IPS-18a (cell line): ENCODE measurements at regions not wholly inside any gene's neighbourhood (a gene's known extent, or its start where the extent isn't known, plus 50 kb on each side); places are given as distances from the start of the nearest gene placed in this dataset.

ENCODE experiments used
- H3K27ac ChIP-seq: one replicate; pipeline ENCODE4 v1.5.1; 2013; ENCODE audit warnings: low read length
- H3K27me3 ChIP-seq: one replicate; pipeline ENCODE4 v1.6.1; 2013; ENCODE audit warnings: mild to moderate bottlenecking, low read length; ENCODE audit not compliant: control insufficient read depth, insufficient read depth
- H3K36me3 ChIP-seq: one replicate; pipeline ENCODE4 v1.6.1; 2013; ENCODE audit warnings: low read depth, low read length; ENCODE audit not compliant: control insufficient read depth
- H3K4me1 ChIP-seq: one replicate; pipeline ENCODE4 v1.6.1; 2013; ENCODE audit warnings: low read depth, low read length; ENCODE audit not compliant: control insufficient read depth
- H3K4me3 ChIP-seq: one replicate; pipeline ENCODE4 v1.5.1; 2013; ENCODE audit warnings: low read length
- H3K9ac ChIP-seq: one replicate; pipeline ENCODE4 v1.6.1; 2013; ENCODE audit warnings: mild to moderate bottlenecking, low read length, moderate library complexity
- H3K9me3 ChIP-seq: one replicate; pipeline ENCODE4 v1.6.1; 2013; ENCODE audit warnings: low read depth, low read length; ENCODE audit not compliant: control insufficient read depth

DNA sequence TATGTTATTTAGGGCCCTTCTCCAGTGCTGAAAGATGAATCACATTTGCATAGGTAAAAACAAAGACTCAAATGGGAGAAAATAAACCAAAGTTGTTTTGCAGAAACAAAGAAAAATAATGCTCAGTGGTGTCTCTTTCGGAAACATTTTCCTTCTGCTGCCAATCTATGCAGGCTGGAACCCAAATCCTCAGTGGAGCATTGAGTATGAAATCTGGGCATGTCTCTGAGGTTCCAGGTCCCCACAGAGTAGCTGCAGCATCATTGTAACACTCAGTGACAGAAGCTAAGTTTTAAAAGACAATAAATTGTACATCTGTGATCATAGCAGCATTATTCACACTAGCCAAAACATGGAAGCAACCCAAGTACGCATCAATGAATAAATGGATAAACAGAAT lies 303.6 kb downstream of the FBXW7 start:
- Histone ChIP-seq H3K9me3 (peaks cover 8% of the 10 kb centered on the region), H3K36me3 (no peaks in the 10 kb centered on the region), H3K9ac (no peak overlapping the region), H3K27ac (no peak overlapping the region), H3K4me3 (no peak overlapping the region), H3K27me3 (no peaks in the 10 kb centered on the region), H3K4me1 (peaks cover 5% of the 10 kb centered on the region)

GRCh38 chr4:152229782-152230289 lies 306.1 kb downstream of the FBXW7 start:
- H3K4me3 ChIP-seq, result no peak overlapping the region
- peaks cover 5% of the 10 kb centered on the region for H3K4me1 ChIP-seq
- H3K9me3 ChIP-seq, result peaks cover 8% of the 10 kb centered on the region
- H3K9ac ChIP-seq, result no peak overlapping the region
- H3K27me3 ChIP-seq, result no peaks in the 10 kb centered on the region
- H3K36me3 ChIP-seq, result no peaks in the 10 kb centered on the region
- H3K27ac ChIP-seq, result no peak overlapping the region

GRCh38 chr4:152225680-152226079 lies 310.2 kb downstream of the FBXW7 start:
- no peaks in the 10 kb centered on the region for H3K36me3 ChIP-seq
- H3K4me1 ChIP-seq, result peaks cover 5% of the 10 kb centered on the region
- H3K9ac ChIP-seq, result no peak overlapping the region
- H3K4me3 ChIP-seq, result no peak overlapping the region
- no peak overlapping the region for H3K27ac ChIP-seq
- peaks cover 8% of the 10 kb centered on the region for H3K9me3 ChIP-seq
- H3K27me3 ChIP-seq, result no peaks in the 10 kb centered on the region

DNA sequence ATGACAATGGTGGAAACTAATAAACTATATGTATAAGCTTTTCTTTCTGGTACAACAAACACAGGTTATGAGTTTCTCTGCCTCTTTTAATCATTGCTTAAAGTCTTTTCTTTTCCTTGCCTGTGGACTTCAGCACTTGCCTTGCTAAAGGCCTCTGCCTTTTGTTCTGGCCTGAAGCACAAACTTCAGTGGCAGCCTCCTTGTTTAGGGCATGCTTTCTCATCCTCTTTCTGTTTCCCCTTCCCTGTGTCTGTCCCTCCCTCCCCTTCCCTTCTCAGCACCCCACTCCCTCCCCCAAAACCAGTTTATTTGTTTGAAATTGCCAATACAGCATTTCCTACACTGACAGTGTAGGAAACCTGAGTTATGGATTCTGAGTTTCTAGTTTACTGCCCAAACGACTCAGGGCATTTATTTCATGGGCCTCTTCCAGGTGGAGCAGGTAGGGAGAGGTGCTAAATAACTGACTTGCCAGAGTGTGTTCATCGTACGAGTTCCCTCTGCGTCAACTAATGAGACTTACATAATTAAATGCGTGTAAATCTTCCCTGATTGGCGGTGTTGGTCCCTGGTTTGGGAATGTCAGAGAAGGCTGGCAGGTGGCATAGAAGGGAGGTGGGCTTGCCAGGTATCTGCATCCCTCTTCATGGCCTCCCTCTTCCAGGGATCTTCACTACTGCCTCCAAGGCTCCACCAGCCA lies 311.0 kb downstream of the FBXW7 start:
- H3K4me1 ChIP-seq, result peaks cover 5% of the 10 kb centered on the region
- no peaks in the 10 kb centered on the region for H3K36me3 ChIP-seq
- no peak overlapping the region for H3K4me3 ChIP-seq
- peaks cover under 1% of the 10 kb centered on the region for H3K9me3 ChIP-seq
- H3K9ac ChIP-seq, result no peak overlapping the region
- no peaks in the 10 kb centered on the region for H3K27me3 ChIP-seq
- H3K27ac ChIP-seq, result no peak overlapping the region

DNA sequence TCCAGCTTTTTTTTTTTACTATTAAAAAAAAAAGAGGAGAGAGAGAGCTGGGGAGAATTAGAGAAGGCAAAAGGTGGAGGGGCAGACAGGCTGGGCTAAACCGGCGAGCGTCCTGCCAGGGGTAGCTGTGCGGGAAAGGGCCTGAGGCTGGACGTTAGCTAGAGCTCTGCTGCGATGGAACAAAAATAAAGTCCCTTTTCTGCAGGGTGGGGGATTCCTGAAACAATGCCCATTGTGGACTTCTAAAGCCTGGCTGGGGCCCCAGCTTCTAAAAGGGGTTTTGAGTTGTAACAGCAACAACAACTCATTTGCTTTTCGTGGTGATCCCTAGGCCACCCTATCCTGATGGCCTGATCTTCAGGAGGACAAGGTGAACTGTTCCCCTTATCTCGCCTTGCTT lies 311.7 kb downstream of the FBXW7 start:
- H3K27me3 ChIP-seq, result no peaks in the 10 kb centered on the region
- H3K36me3 ChIP-seq, result no peaks in the 10 kb centered on the region
- H3K27ac ChIP-seq, result no peak overlapping the region
- no peaks in the 10 kb centered on the region for H3K9me3 ChIP-seq
- H3K9ac ChIP-seq, result no peak overlapping the region
- no peak overlapping the region for H3K4me3 ChIP-seq
- H3K4me1 ChIP-seq, result peaks cover 3% of the 10 kb centered on the region

- no peak overlapping the region for H3K27ac ChIP-seq
- H3K36me3 ChIP-seq, result no peaks in the 10 kb centered on the region
- H3K27me3 ChIP-seq, result no peaks in the 10 kb centered on the region
- no peak overlapping the region for H3K4me3 ChIP-seq
- no peaks in the 10 kb centered on the region for H3K4me1 ChIP-seq
- H3K9me3 ChIP-seq, result no peaks in the 10 kb centered on the region
- H3K9ac ChIP-seq, result no peak overlapping the region
These were observed 312.3 kb downstream of the FBXW7 start for GRCh38 chr4:152223600-152223999.

DNA sequence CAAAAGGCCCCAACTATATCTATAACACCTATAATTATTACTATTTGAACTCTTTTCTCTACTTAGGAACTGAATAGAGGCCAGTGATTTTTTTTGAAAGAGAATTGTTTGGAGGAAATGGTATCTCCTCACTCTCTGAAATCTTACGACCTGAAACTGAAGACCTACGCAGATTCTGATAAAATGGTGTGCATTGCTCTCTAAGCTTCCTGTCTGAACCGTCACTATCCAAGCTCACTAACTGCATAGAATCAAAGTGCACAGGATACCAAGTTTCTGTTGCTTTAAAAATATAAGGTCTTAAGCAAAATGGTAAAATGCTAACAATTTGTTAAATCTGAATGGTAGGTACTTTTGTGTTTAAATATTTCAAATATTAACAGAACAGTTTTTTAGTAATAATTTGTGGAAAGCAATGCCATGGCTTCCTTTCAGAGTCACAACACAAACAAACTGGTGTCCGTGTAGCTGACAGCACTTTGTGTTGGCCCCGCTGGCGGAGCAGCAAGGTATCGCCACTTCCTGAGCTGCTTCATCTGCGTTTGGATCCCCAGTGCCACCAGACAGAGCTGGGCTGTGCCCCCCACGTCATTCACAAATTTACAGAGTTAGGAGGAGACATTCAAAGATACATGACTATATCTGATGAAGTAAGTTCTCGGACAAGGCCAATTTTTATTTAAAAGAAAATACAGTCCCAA lies 313.9 kb downstream of the FBXW7 start:
- Histone ChIP-seq H3K4me3 (no peak overlapping the region), H3K27ac (no peak overlapping the region), H3K9me3 (no peaks in the 10 kb centered on the region), H3K27me3 (no peaks in the 10 kb centered on the region), H3K4me1 (no peaks in the 10 kb centered on the region), H3K36me3 (no peaks in the 10 kb centered on the region), H3K9ac (no peak overlapping the region)

DNA sequence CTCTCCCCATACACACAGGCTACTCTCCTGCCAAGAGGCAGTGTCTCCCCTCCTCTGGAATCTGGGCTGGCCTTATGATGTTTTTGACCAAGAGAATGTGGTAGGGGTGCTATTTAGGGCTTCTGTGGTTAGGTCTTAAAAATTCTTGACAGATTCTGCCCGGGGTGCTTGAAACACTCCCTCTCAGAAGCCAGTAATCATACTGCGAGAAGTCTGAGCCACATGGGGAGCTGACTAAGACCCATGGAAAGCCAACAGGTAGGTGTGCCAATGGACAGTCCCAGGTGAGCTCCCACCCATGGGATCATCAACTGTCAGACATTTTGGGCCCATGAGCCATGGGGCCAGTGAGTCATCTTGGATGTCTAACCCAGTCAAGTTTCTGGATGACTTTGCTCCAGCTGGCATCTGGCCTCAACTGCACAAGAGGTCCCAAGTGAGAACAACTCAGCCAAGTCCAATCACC lies 315.7 kb downstream of the FBXW7 start:
- Histone ChIP-seq H3K9ac (no peak overlapping the region), H3K4me3 (no peak overlapping the region), H3K27ac (no peak overlapping the region), H3K9me3 (no peaks in the 10 kb centered on the region), H3K27me3 (no peaks in the 10 kb centered on the region), H3K36me3 (no peaks in the 10 kb centered on the region), H3K4me1 (no peaks in the 10 kb centered on the region)

DNA sequence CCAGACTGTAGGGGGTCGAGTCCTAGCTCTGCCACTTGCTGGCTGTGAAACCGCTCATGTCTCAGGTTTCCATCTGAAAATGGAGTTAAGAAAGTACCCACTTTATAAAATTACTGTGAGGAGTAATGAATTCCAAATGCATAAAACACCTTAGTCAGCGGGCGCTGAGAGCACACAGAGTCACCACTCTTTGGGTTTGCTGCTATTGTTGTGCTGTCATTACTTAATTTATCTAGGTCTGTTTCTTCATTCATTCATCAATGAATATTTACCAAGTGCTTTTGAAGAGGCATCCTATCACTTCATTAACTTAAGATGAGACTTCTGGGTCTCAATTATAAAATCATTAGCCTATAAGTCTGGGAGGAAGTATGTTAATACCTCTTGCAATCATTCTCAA lies 317.3 kb downstream of the FBXW7 start:
- Histone ChIP-seq H3K9ac (no peak overlapping the region), H3K4me1 (no peaks in the 10 kb centered on the region), H3K9me3 (no peaks in the 10 kb centered on the region), H3K36me3 (no peaks in the 10 kb centered on the region), H3K27ac (no peak overlapping the region), H3K27me3 (no peaks in the 10 kb centered on the region), H3K4me3 (no peak overlapping the region)

- H3K9me3 ChIP-seq, result no peaks in the 10 kb centered on the region
- H3K4me3 ChIP-seq, result no peak overlapping the region
- no peak overlapping the region for H3K27ac ChIP-seq
- H3K36me3 ChIP-seq, result no peaks in the 10 kb centered on the region
- no peaks in the 10 kb centered on the region for H3K27me3 ChIP-seq
- H3K4me1 ChIP-seq, result no peaks in the 10 kb centered on the region
- no peak overlapping the region for H3K9ac ChIP-seq
These were observed 318.0 kb downstream of the FBXW7 start for GRCh38 chr4:152217896-152218295.

DNA sequence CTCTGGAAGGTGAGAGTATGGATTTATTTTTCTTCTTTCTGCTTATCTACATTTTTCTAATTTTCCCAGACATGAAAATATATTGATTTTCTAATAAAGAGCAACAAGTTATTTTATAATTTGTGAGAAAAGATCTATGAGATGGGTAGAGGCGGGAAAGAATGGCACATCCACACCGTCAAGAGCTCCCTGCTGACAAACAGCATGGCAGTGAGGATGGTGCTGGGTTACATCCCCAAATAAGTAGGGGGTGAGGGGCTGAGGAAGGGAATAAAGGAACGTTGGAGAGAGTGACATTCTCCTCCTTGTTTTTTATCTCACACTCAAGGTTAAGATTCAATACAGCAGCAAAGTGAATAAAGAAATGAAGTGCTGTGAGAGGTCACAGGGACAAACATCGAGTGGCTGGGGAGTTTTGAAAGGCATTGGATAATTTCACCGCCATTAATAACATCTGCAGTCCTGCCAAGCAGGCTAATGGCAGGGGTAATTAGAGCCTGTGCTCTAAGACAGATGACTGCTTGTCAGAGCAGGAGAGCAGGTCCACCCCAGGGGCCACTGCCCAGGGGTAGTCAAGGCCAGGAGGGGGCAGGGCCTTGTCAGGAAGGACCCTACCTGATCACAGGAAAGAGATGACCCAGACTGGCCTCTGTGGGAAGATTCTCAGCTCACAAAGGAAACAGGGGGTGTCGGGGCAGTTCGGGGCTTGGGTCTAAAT lies 323.8 kb downstream of the FBXW7 start:
- Histone ChIP-seq H3K27ac (no peak overlapping the region), H3K9ac (no peak overlapping the region), H3K9me3 (no peaks in the 10 kb centered on the region), H3K4me1 (peaks cover 4% of the 10 kb centered on the region), H3K27me3 (no peaks in the 10 kb centered on the region), H3K4me3 (no peak overlapping the region), H3K36me3 (no peaks in the 10 kb centered on the region)
